Fibroblast of lung (primary cell): ENCODE measurements at regions not wholly inside any gene's neighbourhood (a gene's known extent, or its start where the extent isn't known, plus 50 kb on each side); places are given as distances from the start of the nearest gene placed in this dataset.

ENCODE experiments used
- CTCF ChIP-seq, 2 donors: IDR thresholded peaks in 1 of 2; conservative IDR thresholded peaks in 1 of 2; 1 replicate in 1 of 2; 2 replicates in 1 of 2; pipeline ENCODE4 v1.5.1; 2011 to 2012; ENCODE audit warnings: low read length in 2 of 2, control low read depth in 1 of 2, inconsistent platforms in 1 of 2, low read depth in 1 of 2, mild to moderate bottlenecking in 1 of 2
- EZH2 ChIP-seq: IDR thresholded peaks from 2 replicates; pipeline ENCODE4 v1.5.1; 2012; ENCODE audit warnings: low read length, control low read depth, mild to moderate bottlenecking; ENCODE audit errors: missing control alignments

DNA sequence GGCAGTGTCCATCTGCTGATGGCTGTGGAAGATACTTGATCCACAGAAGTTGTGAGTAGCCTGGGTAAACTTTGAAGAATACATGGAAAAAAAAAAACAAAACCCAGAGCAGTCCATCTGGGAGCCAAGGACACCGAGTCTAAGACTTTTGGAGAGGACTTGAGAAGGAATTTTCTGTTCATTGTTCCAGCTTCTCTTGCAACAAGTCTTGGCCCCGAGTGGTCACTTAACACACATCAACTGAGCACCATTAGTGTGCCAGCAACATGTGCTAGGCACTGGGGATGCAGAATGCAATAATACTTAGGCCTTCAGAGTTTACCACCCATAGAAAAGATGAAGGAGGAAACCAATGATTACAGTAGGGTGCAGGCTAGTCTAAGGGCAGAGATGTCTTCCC lies 266.7 kb downstream of the EMP1 start:
- TF ChIP-seq CTCF (conservative IDR thresholded peaks at IDR 0.05 in 1 of 2, IDR thresholded peaks at IDR 0.05 in 1 of 2; ENCODE audit: low read depth in 1 of 2, low read length in 2 of 2) (no peak), EZH2 (no peak)
